GM18526 (cell line): ENCODE measurements at regions not wholly inside any gene's neighbourhood (a gene's known extent, or its start where the extent isn't known, plus 50 kb on each side); places are given as distances from the start of the nearest gene placed in this dataset.

Source experiments
- POLR2A ChIP-seq: IDR thresholded peaks from 3 replicates; pipeline ENCODE4 v1.6.1; 2011; ENCODE audit not compliant: insufficient read length; ENCODE audit errors: extremely low read depth

DNA sequence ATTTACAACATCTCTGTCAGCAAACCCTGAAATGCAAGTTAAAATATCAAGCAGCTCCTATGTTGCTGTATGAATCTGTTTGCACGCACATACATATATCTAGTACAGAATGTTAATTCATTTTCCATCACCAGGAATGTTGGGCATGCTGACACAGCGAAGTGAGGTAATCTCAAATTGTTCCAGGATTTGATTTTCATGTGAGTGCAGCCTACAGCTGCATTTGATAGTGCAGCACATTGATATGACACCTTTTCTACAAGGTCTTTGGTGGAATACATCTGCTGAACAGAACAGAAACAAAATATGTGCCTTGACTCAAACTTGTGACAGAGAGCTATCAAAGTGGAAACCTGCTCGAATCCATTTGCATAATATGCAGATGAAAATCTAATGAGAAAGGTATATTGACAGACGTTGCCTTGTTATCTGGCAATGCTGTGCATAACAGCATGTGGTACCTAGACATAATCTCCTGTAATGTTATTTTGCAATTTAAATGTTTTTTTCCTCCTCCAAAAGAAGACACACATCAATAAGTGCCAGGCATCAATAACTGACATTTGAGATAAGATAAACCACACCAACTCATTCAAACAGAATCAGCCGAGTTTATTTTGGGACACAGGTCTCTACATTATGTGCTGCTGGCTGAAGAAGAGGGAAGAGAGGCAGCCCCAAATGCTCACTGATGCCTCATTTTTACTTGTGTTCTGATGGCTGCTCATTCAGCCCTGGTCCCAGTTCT is 512.2 kb downstream of the ZNF608 start:
- TF ChIP-seq POLR2A, result no peak

DNA sequence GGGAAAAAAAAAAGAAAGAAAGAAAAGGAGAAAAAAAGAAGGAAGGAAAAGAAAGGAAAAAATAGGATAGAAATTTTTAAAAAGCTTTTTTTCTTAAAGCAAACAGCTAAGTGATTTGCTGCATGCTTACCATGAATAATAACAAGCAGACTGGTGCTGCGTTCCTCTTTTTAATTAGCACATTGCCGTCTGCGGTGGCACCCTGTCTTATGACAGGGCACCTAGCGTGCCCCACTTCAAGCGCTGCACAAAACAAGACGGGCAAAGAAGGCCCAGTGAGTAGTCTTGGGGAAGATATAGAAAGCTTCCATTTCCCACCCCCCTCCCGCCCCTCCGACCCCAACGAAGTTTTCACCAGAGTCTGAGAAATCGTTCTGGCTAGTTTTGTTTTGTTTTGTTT is 513.9 kb downstream of the ZNF608 start:
- no peak for TF ChIP-seq POLR2A

DNA sequence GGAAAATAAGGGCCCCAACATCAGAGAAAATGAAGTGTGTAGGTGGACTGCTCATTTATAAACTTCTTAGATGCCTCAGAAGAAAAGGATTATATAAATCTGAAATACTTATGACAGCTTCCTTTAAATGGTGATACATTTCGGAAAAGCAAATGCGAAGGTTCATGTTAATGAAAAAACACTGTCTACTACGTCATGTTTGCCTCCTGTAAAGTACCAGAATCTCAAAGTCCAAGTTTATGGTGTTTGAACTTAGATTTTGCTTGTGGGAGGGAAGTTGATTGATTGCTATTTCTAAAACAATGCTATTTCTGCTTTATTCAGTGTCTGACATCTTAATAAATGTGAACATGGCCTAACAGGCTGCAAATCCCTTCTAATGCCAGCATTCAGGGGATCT is 514.6 kb downstream of the ZNF608 start:
- no peak for TF ChIP-seq POLR2A

DNA sequence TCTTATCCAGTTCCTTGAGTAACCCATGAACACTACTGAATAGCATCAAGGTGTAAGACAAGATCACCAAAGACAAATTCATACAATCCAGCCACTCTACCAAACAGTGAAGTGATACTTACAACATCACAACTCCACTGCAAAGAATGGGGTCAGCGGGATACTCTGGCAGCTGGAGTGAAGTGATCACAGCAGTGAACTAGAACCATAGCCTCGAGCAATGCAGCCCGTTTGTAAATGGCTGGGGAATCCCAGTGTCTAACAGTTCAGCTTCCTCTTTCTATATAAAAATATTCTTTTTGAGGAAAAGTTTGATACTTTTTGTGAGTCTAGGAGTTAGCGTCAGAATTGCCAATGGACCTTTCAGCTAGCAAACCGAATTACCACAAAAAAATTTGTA is 515.2 kb downstream of the ZNF608 start:
- TF ChIP-seq POLR2A, result no peak

DNA sequence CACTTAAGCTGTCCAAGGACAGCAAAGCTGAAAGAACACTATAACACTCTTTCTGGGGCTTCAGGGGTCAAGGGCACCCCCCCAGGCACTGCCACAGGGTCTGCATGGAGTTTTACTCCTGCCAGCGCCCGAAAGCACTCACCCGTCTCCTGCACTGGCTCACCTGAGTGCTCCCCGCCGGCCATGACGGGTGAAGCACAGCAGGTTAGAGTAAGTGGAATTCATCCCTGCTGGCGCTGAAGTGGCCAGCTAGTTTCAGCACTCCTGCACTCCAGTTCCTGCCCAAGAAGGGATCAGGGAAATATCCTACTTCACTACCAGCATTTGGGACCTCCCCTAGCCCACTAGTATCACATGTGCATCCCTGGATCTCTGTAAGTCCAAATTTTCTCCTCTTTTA is 516.0 kb downstream of the ZNF608 start:
- no peak for TF ChIP-seq POLR2A

DNA sequence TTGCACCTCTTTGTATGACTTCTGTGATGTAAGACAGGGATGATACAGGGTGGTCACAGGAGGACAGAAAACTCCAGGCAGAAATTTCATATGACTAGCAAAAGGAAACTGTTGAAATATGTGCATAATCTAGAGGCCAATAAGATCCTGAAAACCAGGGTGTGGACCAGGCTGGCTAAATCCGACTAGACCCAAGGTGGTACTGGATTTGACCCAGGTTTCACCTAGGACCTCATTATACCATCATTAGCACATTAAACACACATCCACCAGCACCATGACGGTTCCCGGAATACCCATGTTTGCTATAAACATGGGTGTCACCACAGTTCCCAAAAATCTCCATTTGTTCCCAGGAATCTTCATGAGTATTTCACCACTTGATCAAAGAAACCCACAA is 517.1 kb downstream of the ZNF608 start:
- no peak for TF ChIP-seq POLR2A

DNA sequence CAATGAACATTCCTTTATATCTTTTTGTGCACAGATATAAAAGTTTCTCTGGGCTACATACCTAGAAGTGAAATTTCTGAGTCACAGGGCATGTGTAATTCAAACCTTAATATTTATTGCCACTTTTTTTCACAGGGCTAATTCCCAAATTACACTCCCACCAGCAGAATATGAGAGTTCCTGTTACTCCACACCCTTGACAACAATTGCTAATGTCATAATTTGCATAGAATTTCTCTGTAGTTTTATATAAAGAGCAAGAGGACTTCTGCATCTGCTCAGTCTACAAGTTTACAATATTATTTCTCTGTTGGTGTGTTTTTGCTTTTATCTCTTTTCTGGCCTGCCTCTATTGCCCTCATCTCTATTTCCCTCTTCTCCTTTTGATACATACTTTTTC is 518.5 kb downstream of the ZNF608 start:
- TF ChIP-seq POLR2A, result no peak

DNA sequence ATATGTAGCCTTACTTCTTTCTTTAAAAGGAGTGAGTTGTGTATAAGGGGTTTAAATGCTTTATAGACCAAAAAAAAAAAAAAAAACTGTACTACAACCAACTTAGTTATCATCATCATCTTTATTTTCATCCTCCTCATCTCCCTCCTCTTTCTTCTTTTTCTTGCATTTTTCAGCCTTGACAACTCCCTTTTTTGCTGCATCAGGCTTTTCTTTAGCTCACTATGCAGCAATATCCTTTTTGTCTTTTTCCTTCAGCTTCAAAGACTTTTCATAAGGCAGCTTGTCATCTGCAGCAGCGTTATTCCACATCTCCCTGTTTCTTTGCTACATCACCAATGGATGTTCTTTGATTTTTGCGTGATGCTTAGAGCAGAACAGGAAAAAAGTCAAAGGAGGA is 526.0 kb downstream of the ZNF608 start:
- no peak for TF ChIP-seq POLR2A

DNA sequence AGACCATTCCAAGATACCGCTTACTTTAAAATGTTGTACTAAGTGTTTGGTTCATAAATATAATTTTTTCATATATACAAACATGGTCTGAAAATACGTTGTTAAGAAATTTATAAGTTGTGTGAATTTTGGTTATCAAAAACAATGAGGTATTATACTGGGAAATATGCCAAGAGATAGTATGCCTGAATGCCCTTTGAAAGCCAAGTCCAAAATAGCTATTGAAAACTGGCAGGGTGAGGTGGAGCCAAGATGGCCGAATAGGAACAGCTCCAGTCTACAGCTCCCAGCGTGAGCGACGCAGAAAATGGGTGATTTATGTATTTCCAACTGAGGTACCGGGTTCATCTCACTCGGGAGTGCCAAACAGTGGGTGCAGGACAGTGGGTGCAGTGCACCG is 533.5 kb downstream of the ZNF608 start:
- no peak for TF ChIP-seq POLR2A

DNA sequence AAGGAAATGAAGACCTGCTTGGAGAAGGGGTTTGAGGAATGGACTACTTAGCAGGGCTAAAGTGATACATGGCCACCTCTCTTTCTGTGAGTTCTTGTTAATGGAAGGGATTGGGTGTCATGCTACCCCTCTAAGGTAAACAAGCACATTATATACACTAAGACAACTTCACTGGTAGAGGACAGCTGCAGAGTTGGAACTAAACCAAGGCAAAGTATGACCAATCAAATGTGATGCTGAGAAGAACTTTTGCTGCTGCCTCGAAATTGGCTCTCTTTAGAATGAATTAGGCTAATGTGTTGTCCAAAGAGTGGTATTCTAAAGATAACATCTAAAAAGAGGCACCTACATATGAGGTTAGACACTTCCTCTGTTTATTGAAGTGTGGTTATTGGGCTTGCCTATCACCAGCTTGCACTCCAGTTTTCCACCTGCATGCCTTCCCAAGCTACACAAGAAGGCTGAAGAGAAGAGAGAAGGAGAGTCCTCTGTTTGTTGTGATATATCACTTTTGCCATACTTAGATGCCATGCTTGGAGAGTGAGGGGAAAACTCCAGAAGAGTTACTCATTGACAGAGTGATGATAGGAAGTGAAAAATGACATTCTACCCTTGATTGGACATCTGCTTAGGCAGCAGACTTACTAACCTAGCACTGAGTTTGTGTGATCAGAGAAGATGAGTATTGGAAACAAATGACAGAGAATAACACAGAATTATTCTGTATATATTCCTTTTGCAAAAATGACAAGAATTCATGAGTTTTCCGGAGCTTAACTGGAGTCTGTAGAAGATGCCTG is 536.1 kb downstream of the ZNF608 start:
- no peak for TF ChIP-seq POLR2A

DNA sequence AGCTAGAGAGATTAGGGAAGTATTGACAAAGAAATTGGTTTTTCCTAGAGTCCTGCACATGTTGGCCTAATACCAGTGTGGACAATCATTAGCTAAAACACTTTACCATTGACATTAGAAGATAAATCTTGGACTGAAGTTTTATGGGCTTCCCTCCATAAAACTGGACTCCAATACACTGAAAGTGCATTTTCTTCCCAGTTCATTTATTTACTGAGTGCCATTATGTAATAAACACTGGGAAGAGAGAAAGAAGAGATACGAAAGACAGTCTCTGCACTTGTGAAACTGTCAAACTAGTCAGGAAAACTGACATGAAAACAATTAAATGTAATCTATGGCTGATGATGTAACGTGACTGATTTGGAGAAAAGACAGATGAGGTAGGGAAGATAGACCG is 539.3 kb downstream of the ZNF608 start:
- TF ChIP-seq POLR2A, result no peak

DNA sequence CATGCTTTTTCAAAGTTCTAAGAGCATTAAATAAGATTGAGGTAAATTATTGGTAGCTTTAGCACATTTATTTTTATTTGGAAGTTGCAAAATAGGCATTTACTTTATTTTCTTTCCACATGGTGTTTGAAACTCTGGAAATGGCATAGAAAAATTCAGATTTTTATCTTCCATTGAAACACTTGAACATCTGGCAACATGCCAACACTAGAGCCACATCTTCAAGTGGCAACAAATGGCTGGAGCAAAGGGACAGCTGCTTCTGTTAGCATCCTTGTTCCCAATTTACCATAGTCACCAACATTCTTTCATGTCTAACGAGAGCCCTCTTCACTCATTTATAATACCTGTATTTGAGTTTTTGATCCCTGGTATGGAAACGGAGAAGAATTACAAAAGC is 539.9 kb downstream of the ZNF608 start:
- no peak for TF ChIP-seq POLR2A

DNA sequence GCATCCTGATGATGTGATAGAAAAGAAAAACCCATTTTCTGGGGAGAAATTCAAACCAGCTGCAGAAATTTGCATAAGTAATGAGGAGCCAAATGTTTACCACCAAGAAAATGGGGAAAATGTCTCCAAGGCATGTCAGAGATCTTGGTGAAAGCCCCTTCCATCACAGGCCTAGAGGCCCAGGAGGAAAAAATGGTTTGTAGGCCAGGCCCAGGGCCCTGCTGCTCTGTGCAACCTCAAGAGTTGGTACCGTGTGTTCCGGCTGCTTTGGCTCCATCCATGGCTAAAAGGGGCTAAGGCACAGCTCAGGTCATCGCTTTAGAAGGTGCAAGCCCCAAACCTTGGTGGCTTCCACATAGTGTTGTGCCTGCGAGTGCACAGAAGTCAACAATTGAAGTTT is 543.1 kb downstream of the ZNF608 start:
- no peak for TF ChIP-seq POLR2A

DNA sequence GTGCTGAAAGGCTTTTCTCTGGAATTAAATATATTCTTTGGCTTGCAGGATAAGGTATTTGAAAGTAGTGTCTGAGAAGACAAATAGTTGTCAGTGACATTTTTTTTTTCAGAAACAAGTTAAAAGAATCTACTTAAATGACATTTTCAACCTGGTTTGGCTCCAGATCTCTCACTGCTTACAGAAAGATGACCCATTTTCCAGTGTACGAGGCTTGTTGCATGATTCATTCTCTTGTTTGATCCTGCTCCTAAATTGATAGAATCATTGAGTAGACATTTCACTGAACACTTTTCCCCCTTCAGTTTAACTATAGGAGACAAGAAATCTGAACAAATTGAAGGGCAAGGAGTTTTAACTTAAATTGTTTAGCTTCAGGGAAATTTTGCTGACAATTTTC is 546.1 kb downstream of the ZNF608 start:
- TF ChIP-seq POLR2A, result no peak

DNA sequence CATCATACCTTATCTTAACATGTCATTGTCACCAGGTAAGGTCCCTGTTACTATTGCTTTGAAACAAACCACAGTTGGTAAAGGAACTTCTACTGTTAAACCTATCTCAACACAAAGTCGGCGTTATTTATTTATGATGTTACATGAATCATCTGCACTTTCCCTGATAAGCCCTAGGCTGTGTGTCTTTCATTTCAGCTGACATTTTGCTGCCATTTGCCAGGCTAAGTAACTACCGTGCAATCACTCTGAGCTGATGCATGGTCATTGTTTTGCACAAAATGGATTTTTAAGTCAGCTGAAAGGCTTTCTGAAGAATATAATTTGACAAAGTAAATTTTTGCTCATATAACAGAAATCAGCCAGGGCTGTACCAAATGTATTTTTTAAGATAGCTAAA is 546.5 kb downstream of the ZNF608 start:
- TF ChIP-seq POLR2A, result no peak

DNA sequence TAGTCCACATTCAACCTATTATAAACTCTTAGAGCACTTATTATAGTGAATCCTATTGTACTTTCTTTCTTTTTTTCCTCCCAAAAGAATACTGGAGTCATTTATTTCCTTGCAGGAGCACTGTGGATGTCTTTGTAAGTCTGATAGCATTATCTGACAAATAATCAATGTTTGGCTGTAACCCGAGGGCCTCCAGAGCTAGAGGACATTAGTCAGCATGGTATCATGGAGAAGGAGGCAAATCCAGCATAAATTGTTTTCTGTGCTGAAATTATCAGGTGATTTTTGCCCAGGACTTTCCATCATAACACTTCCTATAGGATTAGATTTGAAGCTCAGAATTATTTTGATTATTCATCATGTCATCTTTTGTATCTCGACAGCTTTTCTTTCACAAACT is 551.0 kb downstream of the ZNF608 start:
- no peak for TF ChIP-seq POLR2A

DNA sequence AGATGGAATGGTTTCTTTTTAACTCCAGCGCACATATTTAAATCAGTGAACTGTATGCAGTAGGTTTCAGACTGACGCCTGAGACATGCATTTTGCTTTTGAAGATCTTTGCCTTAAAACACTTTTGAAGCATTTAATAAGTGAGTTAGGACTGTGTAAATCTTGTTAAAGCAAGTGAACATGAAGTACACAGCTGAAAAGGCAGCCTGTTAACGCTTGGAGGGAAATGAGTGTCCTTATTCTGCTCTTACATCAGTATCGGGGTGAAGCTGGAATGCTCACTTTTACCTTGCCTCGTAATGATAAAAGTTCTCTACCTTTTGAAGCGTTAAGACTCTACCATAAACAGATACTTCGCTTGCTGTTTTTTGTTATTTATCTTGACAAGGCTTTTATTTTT is 552.2 kb downstream of the ZNF608 start:
- no peak for TF ChIP-seq POLR2A
